Effector memory CD8-positive, alpha-beta T cell (primary cell): ENCODE measurements at regions not wholly inside any gene's neighbourhood (a gene's known extent, or its start where the extent isn't known, plus 50 kb on each side); places are given as distances from the start of the nearest gene placed in this dataset.

Experiments
- ATAC-seq: fragments of 150-1000 bp; cut with Tn5 transposase; replicated peaks from 2 replicates; pipeline ENCODE4 v1.10.0; 2021; ENCODE audit warnings: mild to moderate bottlenecking, moderate library complexity
- DNase-seq, 3 experiments: peaks; one replicate each; pipeline ENCODE4 v3.0.0; 2021
- H3K27ac Mint-ChIP-seq, 2 donors: one replicate each; pipeline ENCODE4 v1.8.0; 2022; ENCODE audit warnings: mild to moderate bottlenecking in 2 of 2, mixed read lengths in 2 of 2, moderate library complexity in 2 of 2
- H3K27me3 Mint-ChIP-seq, 2 donors: one replicate each; pipeline ENCODE4 v1.8.0; 2022; ENCODE audit warnings: mixed read lengths in 2 of 2
- H3K36me3 Mint-ChIP-seq: one replicate; pipeline ENCODE4 v1.8.0; 2022; ENCODE audit warnings: mild to moderate bottlenecking, moderate library complexity, mixed read lengths; ENCODE audit not compliant: insufficient read depth
- H3K4me1 Mint-ChIP-seq, 2 donors: one replicate each; pipeline ENCODE4 v1.8.0; 2022; ENCODE audit warnings: low read depth in 2 of 2, mixed read lengths in 2 of 2
- H3K4me3 Mint-ChIP-seq, 2 donors: one replicate each; pipeline ENCODE4 v1.8.0; 2022; ENCODE audit warnings: mild to moderate bottlenecking in 2 of 2, mixed read lengths in 2 of 2, moderate library complexity in 2 of 2
- H3K9me3 Mint-ChIP-seq, 2 donors: one replicate each; pipeline ENCODE4 v1.8.0; 2022; ENCODE audit warnings: mixed read lengths in 2 of 2

DNA sequence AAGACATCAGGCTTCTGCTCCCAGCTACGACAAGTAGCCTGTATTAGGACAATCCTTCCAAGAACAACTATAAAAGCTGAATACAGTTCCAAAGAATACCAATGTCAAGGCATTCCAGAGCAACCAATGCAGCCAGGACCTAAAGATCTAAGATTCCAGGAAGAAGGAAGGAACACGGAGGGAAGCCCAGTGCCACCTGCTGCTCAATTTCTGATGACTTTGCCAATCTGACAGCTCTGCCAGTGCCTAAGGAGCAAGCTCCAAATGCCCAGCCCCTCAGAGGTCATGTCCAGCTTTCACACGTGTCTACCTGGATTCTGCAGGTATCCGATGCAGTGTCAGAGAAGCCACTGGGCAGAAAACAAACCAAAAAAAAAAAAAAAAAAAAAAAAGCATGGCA lies 164.4 kb downstream of the IRS2 start:
- Mint-ChIP-seq H3K27ac (no peak overlapping the region), H3K4me1 (no peaks in the 10 kb centered on the region), H3K4me3 (no peak overlapping the region), H3K9me3 (peaks cover 0 to 7% of the 10 kb centered on the region in 2 donors), H3K27me3 (no peaks in the 10 kb centered on the region), H3K36me3 (no peaks in the 10 kb centered on the region)
- DNase-seq, result no peak
- ATAC-seq, result no peak

DNA sequence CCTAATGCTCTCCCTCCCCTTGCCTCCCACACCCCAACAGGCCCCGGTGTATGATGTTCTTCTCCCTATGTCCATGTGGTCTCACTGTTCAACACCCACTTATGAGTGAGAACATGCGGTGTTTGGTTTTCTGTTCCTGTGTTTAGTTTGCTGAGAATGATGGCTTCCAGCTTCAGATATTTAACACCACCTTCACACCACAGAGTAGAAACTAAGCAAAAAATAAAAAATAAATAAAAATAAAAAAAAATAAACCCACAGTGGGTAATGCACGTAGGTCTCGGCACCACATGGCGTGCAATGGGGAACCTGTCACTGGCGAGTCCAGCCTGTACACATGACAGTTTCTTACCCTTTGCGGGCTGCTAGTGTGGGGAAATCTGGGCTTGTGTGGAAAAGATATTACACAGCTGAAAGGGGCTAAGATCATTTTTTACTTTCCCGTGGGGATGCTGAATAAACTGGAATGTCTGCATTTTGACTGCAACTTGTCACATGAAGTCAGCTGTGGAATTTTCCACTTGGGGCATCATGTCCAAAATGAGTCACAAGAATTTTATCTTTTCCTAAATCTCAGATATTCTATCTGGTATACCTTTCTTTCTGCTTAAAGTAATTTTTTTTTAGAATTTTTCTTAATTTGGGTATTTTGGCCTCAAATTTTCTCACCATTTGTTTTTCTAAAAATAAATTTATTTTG lies 170.5 kb downstream of the IRS2 start:
- H3K4me1 Mint-ChIP-seq, result no peaks in the 10 kb centered on the region
- ATAC-seq, result no peak

GRCh38 chr13:109611912-109612691 lies 174.3 kb downstream of the IRS2 start:
- no peak overlapping the region for H3K27ac Mint-ChIP-seq
- ATAC-seq (no peak), DNase-seq (no peak)
- H3K4me3 Mint-ChIP-seq, result no peak overlapping the region
- H3K4me1 Mint-ChIP-seq, result no peaks in the 10 kb centered on the region
- H3K9me3 Mint-ChIP-seq, result peaks cover 0 to 2% of the 10 kb centered on the region in 2 donors
- H3K36me3 Mint-ChIP-seq, result no peaks in the 10 kb centered on the region
- H3K27me3 Mint-ChIP-seq, result peaks cover 0 to 7% of the 10 kb centered on the region in 2 donors

More for the DNA sequence above, 170.5 kb downstream of the IRS2 start:
- Mint-ChIP-seq H3K27me3 (peaks cover 0 to 7% of the 10 kb centered on the region in 2 donors), H3K27ac (no peak overlapping the region), H3K36me3 (no peaks in the 10 kb centered on the region), H3K4me3 (no peak overlapping the region), H3K9me3 (peaks cover 0 to 5% of the 10 kb centered on the region in 2 donors)
- DNase-seq, result no peak

- H3K27ac Mint-ChIP-seq, result no peak overlapping the region
- no peaks in the 10 kb centered on the region for H3K36me3 Mint-ChIP-seq
- H3K9me3 Mint-ChIP-seq, result peaks cover 0 to 2% of the 10 kb centered on the region in 2 donors
- peaks cover 0 to 7% of the 10 kb centered on the region in 2 donors for H3K27me3 Mint-ChIP-seq
- no peak overlapping the region for H3K4me3 Mint-ChIP-seq
- peak; percentile 66 for ATAC-seq
- H3K4me1 Mint-ChIP-seq, result no peaks in the 10 kb centered on the region
- DNase-seq, result peak in 2 of 3 experiments; percentile 11
Observed at GRCh38 chr13:109610517-109610916, 175.9 kb downstream of the IRS2 start.

DNA sequence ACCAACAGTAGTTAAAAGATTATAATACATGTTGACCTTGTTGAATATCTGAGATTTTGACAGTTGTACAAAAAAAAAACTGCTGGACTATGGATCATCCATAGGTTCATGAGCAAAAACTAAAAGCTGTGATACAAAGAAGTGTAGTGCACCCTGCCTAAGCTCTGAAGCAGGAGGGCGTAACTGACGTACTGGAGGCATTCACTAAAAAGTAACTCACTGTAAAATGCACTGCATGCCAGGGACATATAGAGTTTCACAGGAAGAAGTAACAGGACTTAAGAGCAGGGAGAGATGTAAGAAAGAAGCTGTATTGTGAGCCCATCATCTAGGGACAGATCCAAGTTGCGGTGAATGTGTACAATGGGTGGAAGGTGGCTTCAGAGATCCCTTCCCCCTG lies 177.9 kb downstream of the IRS2 start:
- ATAC-seq (no peak), DNase-seq (no peak)
- H3K27ac Mint-ChIP-seq, result no peak overlapping the region
- no peaks in the 10 kb centered on the region for H3K4me1 Mint-ChIP-seq
- peaks cover 0 to 2% of the 10 kb centered on the region in 2 donors for H3K9me3 Mint-ChIP-seq
- H3K36me3 Mint-ChIP-seq, result no peaks in the 10 kb centered on the region
- no peak overlapping the region for H3K4me3 Mint-ChIP-seq
- H3K27me3 Mint-ChIP-seq, result no peaks in the 10 kb centered on the region

DNA sequence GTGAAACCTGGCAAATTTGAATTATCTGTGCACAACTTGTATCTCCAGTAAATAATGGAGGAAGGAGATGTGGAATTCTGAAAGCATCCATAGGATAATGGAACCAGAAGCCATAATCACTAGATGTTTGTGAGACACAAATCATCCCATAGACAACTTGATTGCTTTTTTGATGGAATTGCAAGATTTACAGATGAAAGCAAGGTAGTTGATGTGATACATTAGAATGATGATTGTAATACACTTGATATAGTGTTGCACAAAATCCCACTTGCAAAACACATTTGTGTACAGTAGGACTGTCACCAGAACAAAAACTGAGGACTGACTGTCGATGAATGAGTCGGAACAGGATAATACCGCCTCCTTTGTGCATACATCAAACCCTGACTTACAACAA lies 178.3 kb downstream of the IRS2 start:
- ATAC-seq (no peak), DNase-seq (no peak)
- Mint-ChIP-seq H3K9me3 (peaks cover 0 to 2% of the 10 kb centered on the region in 2 donors), H3K36me3 (no peaks in the 10 kb centered on the region), H3K4me3 (no peak overlapping the region), H3K27me3 (no peaks in the 10 kb centered on the region), H3K27ac (no peak overlapping the region), H3K4me1 (no peaks in the 10 kb centered on the region)

DNA sequence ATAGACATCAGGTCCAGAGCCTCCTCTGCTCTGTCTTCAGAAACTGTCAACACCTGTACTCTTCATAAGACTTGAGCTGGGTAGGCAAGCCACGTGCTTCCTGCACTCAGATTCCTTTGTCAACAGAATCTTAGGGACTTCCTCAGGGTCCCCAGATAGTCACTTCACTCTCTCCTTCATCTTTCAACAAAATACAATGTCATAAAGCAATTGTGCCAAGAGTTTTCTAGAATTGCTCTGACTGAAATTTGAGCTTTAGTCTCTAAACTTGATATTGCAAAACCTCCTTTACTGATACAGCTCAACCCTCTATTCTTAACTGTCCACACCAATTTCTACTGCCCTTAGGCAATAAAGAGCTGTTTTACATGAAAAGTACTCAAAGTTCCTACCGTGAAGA lies 179.9 kb downstream of the IRS2 start:
- H3K4me1 Mint-ChIP-seq, result no peaks in the 10 kb centered on the region
- H3K4me3 Mint-ChIP-seq, result no peak overlapping the region
- no peaks in the 10 kb centered on the region for H3K36me3 Mint-ChIP-seq
- peaks cover 0 to 6% of the 10 kb centered on the region in 2 donors for H3K9me3 Mint-ChIP-seq
- no peak overlapping the region for H3K27ac Mint-ChIP-seq
- H3K27me3 Mint-ChIP-seq, result no peaks in the 10 kb centered on the region
- ATAC-seq, result no peak
- DNase-seq, result no peak

DNA sequence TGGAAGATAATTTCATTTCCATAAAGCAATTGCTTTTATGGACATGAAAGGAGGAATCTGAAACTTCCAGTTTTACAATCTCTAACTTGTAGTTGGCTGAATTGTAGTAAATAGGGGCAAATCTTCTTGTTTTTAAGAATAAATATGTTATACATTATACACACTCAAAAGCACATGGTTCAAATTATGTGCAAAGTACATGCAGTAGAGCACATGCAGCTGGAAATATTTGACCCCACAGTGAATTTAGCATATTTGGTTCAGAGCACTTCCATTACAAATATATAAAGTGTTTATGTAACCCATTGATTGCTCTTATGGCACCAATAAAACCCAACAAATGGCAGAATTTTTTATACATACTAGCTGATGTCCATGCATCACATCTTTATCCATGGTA lies 180.5 kb downstream of the IRS2 start:
- DNase-seq (no peak), ATAC-seq (no peak)
- Mint-ChIP-seq H3K4me1 (no peaks in the 10 kb centered on the region), H3K4me3 (no peak overlapping the region), H3K27ac (no peak overlapping the region), H3K9me3 (peaks cover 0 to 8% of the 10 kb centered on the region in 2 donors), H3K36me3 (no peaks in the 10 kb centered on the region), H3K27me3 (no peaks in the 10 kb centered on the region)

GRCh38 chr13:109604894-109605293 lies 181.5 kb downstream of the IRS2 start:
- ATAC-seq (no peak), DNase-seq (no peak)
- Mint-ChIP-seq H3K27me3 (no peaks in the 10 kb centered on the region), H3K27ac (no peak overlapping the region), H3K4me1 (no peaks in the 10 kb centered on the region), H3K9me3 (peaks cover 0 to 7% of the 10 kb centered on the region in 2 donors), H3K4me3 (no peak overlapping the region), H3K36me3 (no peaks in the 10 kb centered on the region)

GRCh38 chr13:109602356-109602755 lies 184.0 kb downstream of the IRS2 start:
- ATAC-seq (no peak), DNase-seq (no peak)
- Mint-ChIP-seq H3K27ac (no peak overlapping the region), H3K4me1 (no peaks in the 10 kb centered on the region), H3K9me3 (peaks cover 0 to 7% of the 10 kb centered on the region in 2 donors), H3K27me3 (peaks cover 0 to 9% of the 10 kb centered on the region in 2 donors), H3K4me3 (no peak overlapping the region), H3K36me3 (no peaks in the 10 kb centered on the region)

GRCh38 chr13:109599901-109600657 lies 186.3 kb downstream of the IRS2 start:
- no peak overlapping the region for H3K27ac Mint-ChIP-seq
- no peak overlapping the region for H3K4me3 Mint-ChIP-seq
- H3K4me1 Mint-ChIP-seq, result no peaks in the 10 kb centered on the region
- ATAC-seq (no peak), DNase-seq (no peak)
- H3K9me3 Mint-ChIP-seq, result peaks cover 0 to 7% of the 10 kb centered on the region in 2 donors
- H3K27me3 Mint-ChIP-seq, result peaks cover 0 to 9% of the 10 kb centered on the region in 2 donors
- H3K36me3 Mint-ChIP-seq, result no peaks in the 10 kb centered on the region

- DNase-seq (no peak), ATAC-seq (no peak)
- Mint-ChIP-seq H3K4me1 (no peaks in the 10 kb centered on the region), H3K4me3 (no peak overlapping the region), H3K27ac (no peak overlapping the region), H3K36me3 (no peaks in the 10 kb centered on the region), H3K9me3 (peaks cover 0 to 6% of the 10 kb centered on the region in 2 donors), H3K27me3 (peaks cover 0 to 9% of the 10 kb centered on the region in 2 donors)
Observed at GRCh38 chr13:109595471-109595870, 190.9 kb downstream of the IRS2 start.

DNA sequence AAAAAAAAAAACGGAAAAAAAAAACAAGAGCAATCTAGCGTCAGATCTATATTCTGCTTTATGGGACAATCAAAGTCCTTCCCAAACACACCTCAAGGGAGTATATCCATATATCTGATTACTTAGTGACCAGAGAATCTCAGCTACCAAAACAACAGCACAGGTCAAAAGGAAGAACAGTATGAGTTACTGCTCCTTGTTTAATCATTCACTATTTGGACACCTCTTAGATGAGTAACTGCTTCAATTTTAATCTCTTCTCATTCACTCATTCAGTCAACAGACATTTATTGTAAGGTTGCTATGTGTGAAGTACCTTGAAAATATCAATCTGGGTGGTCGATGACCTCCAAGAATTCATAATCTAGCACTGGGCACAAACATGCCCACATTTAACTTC lies 193.2 kb downstream of the IRS2 start:
- Mint-ChIP-seq H3K4me1 (no peaks in the 10 kb centered on the region), H3K9me3 (peaks cover 0 to 15% of the 10 kb centered on the region in 2 donors), H3K27ac (no peak overlapping the region), H3K36me3 (no peaks in the 10 kb centered on the region), H3K4me3 (no peak overlapping the region), H3K27me3 (peaks cover 0 to 16% of the 10 kb centered on the region in 2 donors)
- DNase-seq (no peak), ATAC-seq (no peak)
